Uterus (tissue), 2 donors: ENCODE measurements at regions not wholly inside any gene's neighbourhood (a gene's known extent, or its start where the extent isn't known, plus 50 kb on each side); places are given as distances from the start of the nearest gene placed in this dataset.

Source experiments
- CTCF ChIP-seq, 4 experiments: fragments of 200-600 bp in 2 of 4; fragments of 450-650 bp in 2 of 4; sonication (generic) in 2 of 4; IDR thresholded peaks; one replicate each; pipeline ENCODE4 v1.5.1; 2016 to 2019; ENCODE audit warnings: antibody characterized with exemption in 4 of 4, mild to moderate bottlenecking in 2 of 4, moderate library complexity in 1 of 4
- POLR2A ChIP-seq, 2 donors: fragments of 450-650 bp; IDR thresholded peaks; one replicate each; pipeline ENCODE4 v1.6.1; 2016; ENCODE audit warnings: antibody characterized with exemption in 2 of 2, mild to moderate bottlenecking in 1 of 2, moderate library complexity in 1 of 2

DNA sequence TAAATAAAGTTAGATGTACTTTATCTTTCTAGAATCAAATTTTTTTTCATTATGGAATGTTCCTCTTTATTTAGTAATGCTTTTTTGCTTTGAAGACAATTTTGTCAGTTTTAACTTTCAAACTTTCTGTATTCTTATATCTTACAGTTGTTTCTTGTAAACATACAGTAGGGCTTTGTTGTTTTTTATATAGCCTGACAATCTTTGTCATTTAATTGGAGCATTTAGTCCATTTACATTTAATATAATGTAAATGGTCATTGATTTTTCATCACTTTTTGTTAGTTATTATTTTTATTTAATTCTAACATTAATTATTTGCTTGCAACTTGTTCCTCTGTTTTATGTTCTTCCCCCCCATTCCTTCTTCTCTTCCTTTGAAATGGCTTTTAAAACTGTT is 55.4 kb upstream of the RNU6-1 start:
- TF ChIP-seq CTCF (IDR thresholded peaks at IDR 0.05) (no peak), POLR2A (IDR thresholded peaks at IDR 0.05) (no peak)
